Heart left ventricle (tissue), 16 donors: ENCODE measurements at regions not wholly inside any gene's neighbourhood (a gene's known extent, or its start where the extent isn't known, plus 50 kb on each side); places are given as distances from the start of the nearest gene placed in this dataset.

Experiments
- ATAC-seq, 4 donors: fragments of 200-7000 bp; cut with Tn5 transposase; one replicate each; pipeline ENCODE4 v1.9.1; 2020 to 2022; ENCODE audit warnings: moderate library complexity in 4 of 4, mild to moderate bottlenecking in 3 of 4, moderate number of reproducible peaks in 1 of 4
- DNase-seq, 5 donors: peaks; one replicate each; pipeline ENCODE4 v3.0.0-alpha.2; 2020
- H3K27ac ChIP-seq, 12 donors: fragments of 200-600 bp; sonication (generic) in 4 of 12; one replicate each; pipeline versions ENCODE4 v1.5.0 to v1.8.0; 2016 to 2022; ENCODE audit warnings: mild to moderate bottlenecking in 2 of 12
- H3K27me3 ChIP-seq, 9 donors: fragments of 200-600 bp; sonication (generic) in 2 of 9; one replicate each; pipeline versions ENCODE4 v1.5.1 to v1.8.0; 2016 to 2022; ENCODE audit warnings: mild to moderate bottlenecking in 3 of 9
- H3K36me3 ChIP-seq, 9 donors: fragments of 200-600 bp; sonication (generic) in 2 of 9; one replicate each; pipeline versions ENCODE4 v1.5.0 to v1.8.0; 2018 to 2022; ENCODE audit warnings: mild to moderate bottlenecking in 2 of 9
- H3K4me1 ChIP-seq, 12 donors: fragments of 200-600 bp; sonication (generic) in 4 of 12; one replicate each; pipeline versions ENCODE4 v1.5.0 to v1.8.0; 2016 to 2022; ENCODE audit warnings: mild to moderate bottlenecking in 3 of 12
- H3K4me3 ChIP-seq, 12 donors: fragments of 200-600 bp; sonication (generic) in 4 of 12; one replicate each; pipeline versions ENCODE4 v1.5.0 to v1.8.0; 2017 to 2022; ENCODE audit warnings: mild to moderate bottlenecking in 9 of 12, moderate library complexity in 4 of 12
- H3K9me3 ChIP-seq, 12 donors: fragments of 200-600 bp; sonication (generic) in 4 of 12; one replicate each; pipeline versions ENCODE4 v1.5.0 to v1.8.0; 2016 to 2022; ENCODE audit warnings: mild to moderate bottlenecking in 1 of 12
- CTCF ChIP-seq, 12 donors: fragments of 200-600 bp; sonication (generic) in 4 of 12; IDR thresholded peaks; one replicate each; pipeline versions ENCODE4 v1.5.0 to v1.8.0; 2018 to 2022; ENCODE audit warnings: antibody characterized with exemption in 12 of 12, mild to moderate bottlenecking in 5 of 12
- POLR2A ChIP-seq, 2 donors: fragments of 450-650 bp; IDR thresholded peaks; one replicate each; pipeline ENCODE4 v1.6.1; 2017; ENCODE audit warnings: antibody characterized with exemption in 2 of 2, mild to moderate bottlenecking in 2 of 2, moderate library complexity in 2 of 2
- WGBS, 4 donors: extraction: QIAGEN DNeasy Blood & Tissue Kit in 2 of 4; methylation state at CpG; one replicate each; pipeline versions ENCODE4 v1.1.5 to v1.1.7; 2013 to 2018; 5-methylcytosine and 5-hydroxymethylcytosine counted together
- intact Hi-C, 10 donors: fragments of 100-400 bp; cut with DNase I; formaldehyde crosslinking; loops; one replicate each; pipeline versions ENCODE4 v1.11.1 to v1.14.2; 2022
- donor health status: ischemic (EF 13 %, LVEDD 7.1; RV severe dilation, severe dysfunction).
- donor health status: healthy with polysubstance abuse.
- donor health status: DM: no; HTN: yes; CAD: no.
- donor health status: DM: no; HTN: no; CAD: no.
- donor health status: ischemic (EF 25% LVEDD 6.9; RV normal size, moderate dysfunction).
- donor health status: ischemic (EF 25% LVEDD 5.7; RV mildly dilated, moderate dysfunction).
- donor health status: healthy.
- donor health status: DM: yes; HTN: yes; CAD: no.
- donor health status: ischemic (EF 35%, LVEDD 5.7; RV mildly dilated, moderate dysfunction).
- donor health status: nonischemic (EF 11% LVEDD 7.7; RV severe dilation, severe dysfunction).
- donor health status: DM: yes; HTN: yes; CAD: no.
- donor health status: PGD.
- donor health status: ischemic (EF 29% LVEDD 5.4; RV normal size, mild dysfunction).
- donor health status: nonischemic (EF 23%, LVEDD 6.1; RV moderate dilation, normal function).

GRCh38 chr3:162544246-162544645 lies 1047.6 kb downstream of the OTOL1 start:
- H3K27me3 ChIP-seq = no peaks in the 10 kb centered on the region
- TF ChIP-seq CTCF (IDR thresholded peaks at IDR 0.05) = no peak
- no peak for TF ChIP-seq POLR2A (IDR thresholded peaks at IDR 0.05)
- no peaks in the 10 kb centered on the region for H3K36me3 ChIP-seq
- no peaks in the 10 kb centered on the region for H3K4me1 ChIP-seq
- no peak overlapping the region for H3K4me3 ChIP-seq
- 40 to 58% (median 53%) methylated on average over 3 of the region's 3 CpGs for WGBS, 4 donors
- intact Hi-C loops = no loop called here
- no peak for ATAC-seq
- no peak overlapping the region for H3K27ac ChIP-seq
- DNase-seq = no peak
- no peaks in the 10 kb centered on the region for H3K9me3 ChIP-seq

- no peaks in the 10 kb centered on the region for H3K27me3 ChIP-seq
- no peak for ATAC-seq
- no peaks in the 10 kb centered on the region for H3K9me3 ChIP-seq
- no peak overlapping the region for H3K27ac ChIP-seq
- H3K36me3 ChIP-seq = no peaks in the 10 kb centered on the region
- H3K4me1 ChIP-seq = no peaks in the 10 kb centered on the region
- WGBS, 4 donors = 89 to 95% (median 92%) methylated on average over 2 of the region's 2 CpGs
- no peak overlapping the region for H3K4me3 ChIP-seq
- no peak for DNase-seq
- intact Hi-C loops = no loop called here
- no peak for TF ChIP-seq POLR2A (IDR thresholded peaks at IDR 0.05)
- no peak for TF ChIP-seq CTCF (IDR thresholded peaks at IDR 0.05)
Measured at GRCh38 chr3:162546910-162547309, 1050.3 kb downstream of the OTOL1 start.

- intact Hi-C loops = no loop called here
- TF ChIP-seq CTCF (IDR thresholded peaks at IDR 0.05) (no peak), POLR2A (IDR thresholded peaks at IDR 0.05) (no peak)
- 87 to 93% (median 91%) methylated on average over 3 of the region's 3 CpGs for WGBS, 4 donors
- DNase-seq (no peak), ATAC-seq (no peak)
- H3K4me3 ChIP-seq = no peak overlapping the region
- H3K9me3 ChIP-seq = no peaks in the 10 kb centered on the region
- H3K4me1 ChIP-seq = no peaks in the 10 kb centered on the region
- no peaks in the 10 kb centered on the region for H3K36me3 ChIP-seq
- H3K27ac ChIP-seq = no peak overlapping the region
- no peaks in the 10 kb centered on the region for H3K27me3 ChIP-seq
Measured at GRCh38 chr3:162547321-162547720, 1050.7 kb downstream of the OTOL1 start.

GRCh38 chr3:162555761-162556160 lies 1059.2 kb downstream of the OTOL1 start:
- no peaks in the 10 kb centered on the region for H3K4me1 ChIP-seq
- no peaks in the 10 kb centered on the region for H3K9me3 ChIP-seq
- no peaks in the 10 kb centered on the region for H3K27me3 ChIP-seq
- intact Hi-C loops = no loop called here
- DNase-seq (no peak), ATAC-seq (no peak)
- 45 to 62% (median 57%) methylated on average over 3 of the region's 3 CpGs for WGBS, 4 donors
- H3K36me3 ChIP-seq = no peaks in the 10 kb centered on the region
- no peak overlapping the region for H3K4me3 ChIP-seq
- TF ChIP-seq POLR2A (IDR thresholded peaks at IDR 0.05) = no peak
- TF ChIP-seq CTCF (IDR thresholded peaks at IDR 0.05) = no peak
- H3K27ac ChIP-seq = no peak overlapping the region
